ENCODE measurements at regions not wholly inside any gene's neighbourhood (a gene's known extent, or its start where the extent isn't known, plus 50 kb on each side); places are given as distances from the start of the nearest gene placed in this dataset.

DNA sequence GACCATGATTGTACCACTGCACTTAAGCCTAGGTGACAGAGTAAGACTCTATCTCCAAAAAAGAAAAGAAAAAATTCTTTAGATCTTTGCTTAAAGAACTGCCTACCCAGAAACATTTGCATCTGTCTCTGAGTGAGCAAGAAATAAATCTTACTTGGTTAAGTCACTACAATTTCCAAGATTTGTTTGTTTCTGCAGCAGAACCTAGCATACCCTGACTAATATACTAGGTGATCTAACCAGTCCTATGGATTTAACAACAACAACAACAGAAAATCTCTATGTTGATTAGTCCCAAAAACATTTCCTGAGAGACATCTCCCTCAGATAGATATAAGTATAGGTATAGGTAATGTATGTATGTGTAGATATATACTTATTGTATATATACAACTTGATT lies 549.3 kb upstream of the PSMD7 start:
- Histone ChIP-seq H3K27ac (ENCODE audit: extremely low read length, insufficient read depth, low read length) (no peak overlapping the region), H3K79me2 (ENCODE audit: insufficient read depth, low read length) (no peaks in the 10 kb centered on the region), H3K4me2 (ENCODE audit: low read depth, low read length) (no peak overlapping the region), H3K9ac (ENCODE audit: insufficient read depth, low read depth, low read length) (no peak overlapping the region), H3K4me1 (ENCODE audit: insufficient read depth, low read length) (no peaks in the 10 kb centered on the region), H2AFZ (ENCODE audit: low read length) (no peak overlapping the region), H4K20me1 (ENCODE audit: insufficient read depth, low read length) (no peaks in the 10 kb centered on the region), H3K9me3 (ENCODE audit: low read length) (no peaks in the 10 kb centered on the region), H3K4me3 (replicated peaks in 1 of 3; ENCODE audit: insufficient read depth in 1 of 3, low read depth in 2 of 3, low read length in 3 of 3) (no peak overlapping the region), H3K27me3 (ENCODE audit: control insufficient read depth in 1 of 2, insufficient read depth in 2 of 2, low read length in 2 of 2) (no peaks in the 10 kb centered on the region; a peak in 1 of 5 replicates), H3K36me3 (replicated peaks in 1 of 2; ENCODE audit: control insufficient read depth in 1 of 2, insufficient read depth in 2 of 2, low read length in 2 of 2) (no peaks in the 10 kb centered on the region)
- ATAC-seq (no peak), DNase-seq (ENCODE audit: low spot score) (no peak), FAIRE-seq (no peak)
- ChIA-PET POLR2A (no interaction called here), CTCF (ENCODE audit: low intra/inter-chr PET ratio, low total read pairs) (no interaction called here)
- in situ Hi-C loops (cut with HindIII; ENCODE audit: extremely low pct_ligation_motif_present, low pct_unique_long_range_greater_than_20kb) (no loop called here), intact Hi-C loops (cut with micrococcal nuclease; ENCODE audit: unreplicated experiment) (no loop called here)
- no TSS peak for BruUV-seq (replicated peaks)
- TF ChIP-seq ZNF12 (CRISPR knock-in tag; IDR thresholded peaks at IDR 0.05) (peak; percentile 90), ZNF747 (CRISPR knock-in tag; IDR thresholded peaks at IDR 0.05; ENCODE audit: borderline replicate concordance) (no peak)

DNA sequence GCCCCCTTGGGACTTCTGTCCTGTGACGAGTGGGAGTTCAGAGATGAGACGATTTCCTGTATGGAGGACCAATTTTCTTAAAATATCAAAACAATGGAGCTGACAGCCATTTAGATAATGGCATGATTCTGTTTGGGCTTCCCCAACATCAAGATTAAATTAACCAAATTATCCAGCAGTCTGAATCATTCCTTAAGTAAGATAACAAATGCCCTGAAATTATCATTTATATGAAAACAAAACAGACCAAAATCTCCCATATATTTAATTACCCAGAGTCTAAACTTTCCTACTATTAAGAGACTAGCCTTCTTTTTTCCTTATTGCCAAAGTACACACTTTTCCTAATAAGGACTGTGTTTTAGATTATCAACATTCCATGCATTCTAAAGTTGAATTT lies 550.1 kb upstream of the PSMD7 start:
- WGBS (ENCODE audit: low lambda C conversion rate), result 2% methylated on average over 2 of the region's 2 CpGs

More for the DNA sequence above, 550.1 kb upstream of the PSMD7 start:
- no peaks in the 10 kb centered on the region for H3K79me2 ChIP-seq (ENCODE audit: insufficient read depth, low read length)
- no peaks in the 10 kb centered on the region for H4K20me1 ChIP-seq (ENCODE audit: insufficient read depth, low read length)
- FAIRE-seq (no peak), ATAC-seq (no peak), DNase-seq (ENCODE audit: low spot score) (no peak)
- no peaks in the 10 kb centered on the region for H3K9me3 ChIP-seq (ENCODE audit: low read length)
- no peak overlapping the region for H3K27ac ChIP-seq (ENCODE audit: extremely low read length, insufficient read depth, low read length)
- BruUV-seq (replicated peaks), result no TSS peak
- H3K4me1 ChIP-seq (ENCODE audit: insufficient read depth, low read length), result no peaks in the 10 kb centered on the region
- CTCF ChIA-PET (ENCODE audit: low intra/inter-chr PET ratio, low total read pairs), result no interaction called here
- H3K4me3 ChIP-seq (replicated peaks in 1 of 3; ENCODE audit: insufficient read depth in 1 of 3, low read depth in 2 of 3, low read length in 3 of 3), result no peak overlapping the region
- POLR2A ChIA-PET, result no interaction called here
- H3K36me3 ChIP-seq (replicated peaks in 1 of 2; ENCODE audit: control insufficient read depth in 1 of 2, insufficient read depth in 2 of 2, low read length in 2 of 2), result no peaks in the 10 kb centered on the region
- in situ Hi-C loops (cut with HindIII; ENCODE audit: extremely low pct_ligation_motif_present, low pct_unique_long_range_greater_than_20kb) (no loop called here), intact Hi-C loops (cut with micrococcal nuclease; ENCODE audit: unreplicated experiment) (no loop called here)
- H3K27me3 ChIP-seq (ENCODE audit: control insufficient read depth in 1 of 2, insufficient read depth in 2 of 2, low read length in 2 of 2), result no peaks in the 10 kb centered on the region
- no peak overlapping the region for H3K4me2 ChIP-seq (ENCODE audit: low read depth, low read length)
- TF ChIP-seq FOXC1 (CRISPR knock-in tag; IDR thresholded peaks at IDR 0.05; ENCODE audit: borderline replicate concordance) (no peak), ZNF619 (CRISPR knock-in tag; IDR thresholded peaks at IDR 0.05) (no peak)
- TF ChIP-seq, protein P1, sequence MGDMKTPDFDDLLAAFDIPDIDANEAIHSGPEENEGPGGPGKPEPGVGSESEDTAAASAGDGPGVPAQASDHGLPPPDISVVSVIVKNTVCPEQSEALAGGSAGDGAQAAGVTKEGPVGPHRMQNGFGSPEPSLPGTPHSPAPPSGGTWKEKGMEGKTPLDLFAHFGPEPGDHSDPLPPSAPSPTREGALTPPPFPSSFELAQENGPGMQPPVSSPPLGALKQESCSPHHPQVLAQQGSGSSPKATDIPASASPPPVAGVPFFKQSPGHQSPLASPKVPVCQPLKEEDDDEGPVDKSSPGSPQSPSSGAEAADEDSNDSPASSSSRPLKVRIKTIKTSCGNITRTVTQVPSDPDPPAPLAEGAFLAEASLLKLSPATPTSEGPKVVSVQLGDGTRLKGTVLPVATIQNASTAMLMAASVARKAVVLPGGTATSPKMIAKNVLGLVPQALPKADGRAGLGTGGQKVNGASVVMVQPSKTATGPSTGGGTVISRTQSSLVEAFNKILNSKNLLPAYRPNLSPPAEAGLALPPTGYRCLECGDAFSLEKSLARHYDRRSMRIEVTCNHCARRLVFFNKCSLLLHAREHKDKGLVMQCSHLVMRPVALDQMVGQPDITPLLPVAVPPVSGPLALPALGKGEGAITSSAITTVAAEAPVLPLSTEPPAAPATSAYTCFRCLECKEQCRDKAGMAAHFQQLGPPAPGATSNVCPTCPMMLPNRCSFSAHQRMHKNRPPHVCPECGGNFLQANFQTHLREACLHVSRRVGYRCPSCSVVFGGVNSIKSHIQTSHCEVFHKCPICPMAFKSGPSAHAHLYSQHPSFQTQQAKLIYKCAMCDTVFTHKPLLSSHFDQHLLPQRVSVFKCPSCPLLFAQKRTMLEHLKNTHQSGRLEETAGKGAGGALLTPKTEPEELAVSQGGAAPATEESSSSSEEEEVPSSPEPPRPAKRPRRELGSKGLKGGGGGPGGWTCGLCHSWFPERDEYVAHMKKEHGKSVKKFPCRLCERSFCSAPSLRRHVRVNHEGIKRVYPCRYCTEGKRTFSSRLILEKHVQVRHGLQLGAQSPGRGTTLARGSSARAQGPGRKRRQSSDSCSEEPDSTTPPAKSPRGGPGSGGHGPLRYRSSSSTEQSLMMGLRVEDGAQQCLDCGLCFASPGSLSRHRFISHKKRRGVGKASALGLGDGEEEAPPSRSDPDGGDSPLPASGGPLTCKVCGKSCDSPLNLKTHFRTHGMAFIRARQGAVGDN (CRISPR knock-in tag; IDR thresholded peaks at IDR 0.05), result no peak
- TF ChIP-seq, protein P2, sequence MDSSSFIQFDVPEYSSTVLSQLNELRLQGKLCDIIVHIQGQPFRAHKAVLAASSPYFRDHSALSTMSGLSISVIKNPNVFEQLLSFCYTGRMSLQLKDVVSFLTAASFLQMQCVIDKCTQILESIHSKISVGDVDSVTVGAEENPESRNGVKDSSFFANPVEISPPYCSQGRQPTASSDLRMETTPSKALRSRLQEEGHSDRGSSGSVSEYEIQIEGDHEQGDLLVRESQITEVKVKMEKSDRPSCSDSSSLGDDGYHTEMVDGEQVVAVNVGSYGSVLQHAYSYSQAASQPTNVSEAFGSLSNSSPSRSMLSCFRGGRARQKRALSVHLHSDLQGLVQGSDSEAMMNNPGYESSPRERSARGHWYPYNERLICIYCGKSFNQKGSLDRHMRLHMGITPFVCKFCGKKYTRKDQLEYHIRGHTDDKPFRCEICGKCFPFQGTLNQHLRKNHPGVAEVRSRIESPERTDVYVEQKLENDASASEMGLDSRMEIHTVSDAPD (CRISPR knock-in tag; IDR thresholded peaks at IDR 0.05), result no peak
- TF ChIP-seq, protein P3, sequence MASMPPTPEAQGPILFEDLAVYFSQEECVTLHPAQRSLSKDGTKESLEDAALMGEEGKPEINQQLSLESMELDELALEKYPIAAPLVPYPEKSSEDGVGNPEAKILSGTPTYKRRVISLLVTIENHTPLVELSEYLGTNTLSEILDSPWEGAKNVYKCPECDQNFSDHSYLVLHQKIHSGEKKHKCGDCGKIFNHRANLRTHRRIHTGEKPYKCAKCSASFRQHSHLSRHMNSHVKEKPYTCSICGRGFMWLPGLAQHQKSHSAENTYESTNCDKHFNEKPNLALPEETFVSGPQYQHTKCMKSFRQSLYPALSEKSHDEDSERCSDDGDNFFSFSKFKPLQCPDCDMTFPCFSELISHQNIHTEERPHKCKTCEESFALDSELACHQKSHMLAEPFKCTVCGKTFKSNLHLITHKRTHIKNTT (CRISPR knock-in tag; IDR thresholded peaks at IDR 0.05), result no peak
- H2AFZ ChIP-seq (ENCODE audit: low read length), result no peak overlapping the region
- no peak overlapping the region for H3K9ac ChIP-seq (ENCODE audit: insufficient read depth, low read depth, low read length)

All from HepG2 (cell line).